SK-N-SH (cell line): ENCODE measurements at regions not wholly inside any gene's neighbourhood (a gene's known extent, or its start where the extent isn't known, plus 50 kb on each side); places are given as distances from the start of the nearest gene placed in this dataset.

Experiments used
- CTCF ChIA-PET: fragments of 300-600, 350-600 bp; formaldehyde crosslinking; extraction: SDS; loops from one replicate; lab custom pipeline; 2021; lab: Yijun Ruan, JAX
- POLR2A ChIA-PET: fragments of 350-600 bp; sonication (Branson Sonifier 250); formaldehyde crosslinking; extraction: SDS; loops from one replicate; lab custom pipeline; 2020; ENCODE audit warnings: antibody characterized with exemption, inconsistent platforms; lab: Yijun Ruan, JAX
- DNase-seq: peaks from one replicate; pipeline ENCODE4 v3.0.0; 2012
- H2AFZ ChIP-seq: fragments of 200-600 bp; sonication (generic); 2 replicates; pipeline ENCODE4 v1.8.1; 2016; ENCODE audit warnings: antibody characterized with exemption, mild to moderate bottlenecking, low read depth
- H3F3A ChIP-seq: fragments of 200-600 bp; sonication (generic); replicated peaks from 2 replicates; pipeline ENCODE3; 2016; ENCODE audit warnings: antibody characterized with exemption, mild to moderate bottlenecking; ENCODE audit not compliant: insufficient read depth
- H3K27ac ChIP-seq, 2 experiments: fragments of 200-500 bp in 1 of 2; fragments of 200-600 bp in 1 of 2; sonication (Bioruptor generic) in 1 of 2; sonication (generic), shearing (Covaris generic) in 1 of 2; 2 replicates each; pipeline versions ENCODE4 v1.5.1 to v1.6.1; 2014 to 2016; ENCODE audit warnings: low read depth in 2 of 2, inconsistent platforms in 1 of 2, low read length in 1 of 2, mild to moderate bottlenecking in 1 of 2, mixed read lengths in 1 of 2
- H3K27me3 ChIP-seq: fragments of 200-600 bp; sonication (generic), shearing (Covaris generic); 2 replicates; pipeline ENCODE4 v1.6.1; 2016; ENCODE audit warnings: mixed run types; ENCODE audit not compliant: insufficient read depth
- H3K36me3 ChIP-seq, 2 experiments: fragments of 200-500 bp in 1 of 2; fragments of 200-600 bp in 1 of 2; sonication (Bioruptor generic) in 1 of 2; sonication (generic) in 1 of 2; replicated peaks in 1 of 2; 2 replicates each; pipeline versions ENCODE3 to v1.5.1; 2014 to 2016; ENCODE audit warnings: low read length in 1 of 2, mild to moderate bottlenecking in 1 of 2; ENCODE audit not compliant: insufficient read depth in 2 of 2, control insufficient read depth in 1 of 2
- H3K4me1 ChIP-seq, 2 experiments: fragments of 200-500 bp in 1 of 2; fragments of 200-600 bp in 1 of 2; sonication (Bioruptor generic) in 1 of 2; sonication (generic), shearing (Covaris generic) in 1 of 2; 2 replicates each; pipeline versions ENCODE4 v1.5.1 to v1.6.1; 2014 to 2016; ENCODE audit warnings: low read depth in 1 of 2, low read length in 1 of 2, mixed run types in 1 of 2; ENCODE audit not compliant: insufficient read depth in 2 of 2, control insufficient read depth in 1 of 2
- H3K4me2 ChIP-seq: fragments of 200-600 bp; sonication (generic), shearing (Covaris generic); 2 replicates; pipeline ENCODE4 v1.6.1; 2017; ENCODE audit warnings: mixed run types
- H3K4me3 ChIP-seq, 2 experiments: fragments of 200-500 bp in 1 of 2; fragments of 200-600 bp in 1 of 2; sonication (Bioruptor generic) in 1 of 2; sonication (generic), shearing (Covaris generic) in 1 of 2; 2 replicates each; pipeline versions ENCODE4 v1.5.1 to v1.8.1; 2014 to 2016; ENCODE audit warnings: low read depth in 2 of 2, inconsistent platforms in 1 of 2, low read length in 1 of 2, mild to moderate bottlenecking in 1 of 2, mixed read lengths in 1 of 2, moderate library complexity in 1 of 2
- H3K79me2 ChIP-seq: fragments of 200-600 bp; sonication (generic); 2 replicates; pipeline ENCODE4 v1.8.1; 2017; ENCODE audit warnings: mild to moderate bottlenecking; ENCODE audit not compliant: insufficient read depth
- H3K9ac ChIP-seq: fragments of 200-600 bp; sonication (generic); 2 replicates; pipeline ENCODE4 v1.6.1; 2017; ENCODE audit warnings: mixed run types
- H3K9me2 ChIP-seq: fragments of 200-600 bp; sonication (generic); 2 replicates; pipeline ENCODE4 v1.6.1; 2017; ENCODE audit warnings: mixed run types
- H3K9me3 ChIP-seq: fragments of 200-600 bp; sonication (generic); 2 replicates; pipeline ENCODE4 v1.6.1; 2017; ENCODE audit warnings: mixed run types, mild to moderate bottlenecking, moderate library complexity
- H4K20me1 ChIP-seq: fragments of 200-600 bp; sonication (generic); 2 replicates; pipeline ENCODE4 v1.6.1; 2017; ENCODE audit warnings: mild to moderate bottlenecking, mixed run types; ENCODE audit not compliant: insufficient read depth
- CHD2 ChIP-seq: fragments of 150-350 bp; IDR thresholded peaks from 2 replicates; pipeline ENCODE4 v1.6.1; 2018; ENCODE audit warnings: low read length; ENCODE audit not compliant: partially characterized antibody
- ELF1 ChIP-seq: IDR thresholded peaks from 2 replicates; pipeline ENCODE4 v1.4.0; 2012
- EP300 ChIP-seq, 2 experiments: IDR thresholded peaks; 2 replicates each; pipeline versions ENCODE4 v1.4.0 to v1.6.1; 2012; ENCODE audit warnings: borderline replicate concordance in 1 of 2, low read depth in 1 of 2, low read length in 1 of 2
- EZH2phosphoT487 ChIP-seq: fragments of 200-600 bp; sonication (generic); IDR thresholded peaks from 2 replicates; pipeline ENCODE4 v1.6.1; 2017; ENCODE audit warnings: low read depth, mixed run types, mild to moderate bottlenecking, antibody characterized with exemption, moderate library complexity, borderline replicate concordance
- FOXJ3 ChIP-seq: sonication (generic); formaldehyde crosslinking; IDR thresholded peaks from 2 replicates; pipeline ENCODE4 v1.5.1; 2020; ENCODE audit warnings: mild to moderate bottlenecking, missing genetic modification reagents
- GATA2 ChIP-seq: sonication (generic); formaldehyde crosslinking; IDR thresholded peaks from 2 replicates; pipeline ENCODE4 v1.5.0; 2020; ENCODE audit warnings: mild to moderate bottlenecking, missing genetic modification reagents
- IRF3 ChIP-seq: fragments of 150-350 bp; IDR thresholded peaks from 2 replicates; pipeline ENCODE4 v1.6.1; 2016; ENCODE audit warnings: mild to moderate bottlenecking, low read depth, low read length
- JUND ChIP-seq: IDR thresholded peaks from 2 replicates; pipeline ENCODE4 v1.4.0; 2012
- MAX ChIP-seq: IDR thresholded peaks from 2 replicates; pipeline ENCODE4 v1.4.0; 2012; ENCODE audit warnings: low read depth
- MEF2A ChIP-seq: IDR thresholded peaks from 2 replicates; pipeline ENCODE4 v1.4.0; 2012; ENCODE audit warnings: low read depth, borderline replicate concordance
- MXI1 ChIP-seq: IDR thresholded peaks from 2 replicates; pipeline ENCODE4 v1.6.1; 2012; ENCODE audit warnings: mild to moderate bottlenecking, low read depth, low read length, improper control_type of control experiment
- NRF1 ChIP-seq: IDR thresholded peaks from 2 replicates; pipeline ENCODE4 v1.6.1; 2012; ENCODE audit warnings: low read depth, mild to moderate bottlenecking, low read length
- POLR2AphosphoS5 ChIP-seq: IDR thresholded peaks from 2 replicates; pipeline ENCODE4 v1.6.1; 2012; ENCODE audit warnings: low read depth, low read length
- RCOR1 ChIP-seq: fragments of 150-350 bp; IDR thresholded peaks from 2 replicates; pipeline ENCODE4 v1.6.1; 2017; ENCODE audit warnings: antibody characterized with exemption, low read length
- REST ChIP-seq: IDR thresholded peaks from 2 replicates; pipeline ENCODE4 v1.6.1; 2012; ENCODE audit warnings: mild to moderate bottlenecking, low read depth, low read length, moderate library complexity
- RFX5 ChIP-seq: IDR thresholded peaks from 2 replicates; pipeline ENCODE4 v1.6.1; 2012; ENCODE audit warnings: mild to moderate bottlenecking, improper control_type of control experiment, low read length
- SIN3A ChIP-seq: IDR thresholded peaks from 2 replicates; pipeline ENCODE4 v1.6.1; 2012; ENCODE audit warnings: low read depth, mild to moderate bottlenecking, low read length, moderate library complexity, borderline replicate concordance
- SMC3 ChIP-seq: IDR thresholded peaks from 2 replicates; pipeline ENCODE4 v1.6.1; 2012; ENCODE audit warnings: low read depth, low read length, improper control_type of control experiment
- TCF12 ChIP-seq: IDR thresholded peaks from 2 replicates; pipeline ENCODE4 v1.4.0; 2012
- USF2 ChIP-seq: fragments of 150-350 bp; IDR thresholded peaks from 2 replicates; pipeline ENCODE4 v1.6.1; 2017; ENCODE audit warnings: antibody characterized with exemption, low read length, low read depth, borderline replicate concordance
- ZBTB33 ChIP-seq: IDR thresholded peaks from 2 replicates; pipeline ENCODE4 v1.4.0; 2012; ENCODE audit warnings: low read depth, borderline replicate concordance
- WGBS: methylation state at CpG from one replicate; pipeline ENCODE4 v1.1.6; 2017; ENCODE audit warnings: low lambda C conversion rate; 5-methylcytosine and 5-hydroxymethylcytosine counted together

- TF ChIP-seq ZBTB33 (no peak), EZH2phosphoT487 (no peak), SMC3 (no peak), MEF2A (no peak), MXI1 (no peak), EP300 (IDR thresholded peaks at IDR 0.05; ENCODE audit: borderline replicate concordance in 1 of 2, low read depth in 1 of 2, low read length in 1 of 2) (no peak), JUND (no peak), USF2 (no peak)
Observed at GRCh38 chr2:150909090-150909489, 352.6 kb downstream of the RBM43 start (continued).

- H3K9me3 ChIP-seq, result no peaks in the 10 kb centered on the region
- no peak overlapping the region for H2AFZ ChIP-seq
- H3K9ac ChIP-seq, result no peak overlapping the region
- CTCF ChIA-PET, result no interaction called here
- H3K4me1 ChIP-seq, result no peaks in the 10 kb centered on the region; a peak in 1 of 4 replicates
- H3F3A ChIP-seq, result no peaks in the 10 kb centered on the region
- DNase-seq, result no peak
- no peaks in the 10 kb centered on the region for H3K9me2 ChIP-seq
- no peak overlapping the region for H3K27ac ChIP-seq
- H3K36me3 ChIP-seq, result no peaks in the 10 kb centered on the region
- H3K4me2 ChIP-seq, result no peak overlapping the region
- POLR2A ChIA-PET, result no interaction called here
- WGBS, result 53% methylated on average over 4 of the region's 4 CpGs
- H3K79me2 ChIP-seq, result no peaks in the 10 kb centered on the region
- no peaks in the 10 kb centered on the region for H3K27me3 ChIP-seq
- no peaks in the 10 kb centered on the region for H4K20me1 ChIP-seq
- H3K4me3 ChIP-seq, result no peak overlapping the region
- TF ChIP-seq SIN3A, result no peak
- TF ChIP-seq ZBTB33, result no peak
- no peak for TF ChIP-seq FOXJ3 (CRISPR knock-in tag)
- TF ChIP-seq NRF1, result no peak
- TF ChIP-seq REST, result no peak
- no peak for TF ChIP-seq SMC3
- no peak for TF ChIP-seq POLR2AphosphoS5
- no peak for TF ChIP-seq ELF1
- no peak for TF ChIP-seq JUND
- no peak for TF ChIP-seq GATA2 (CRISPR knock-in tag)
- TF ChIP-seq TCF12, result no peak
- TF ChIP-seq IRF3, result no peak
- no peak for TF ChIP-seq EP300 (IDR thresholded peaks at IDR 0.05; ENCODE audit: borderline replicate concordance in 1 of 2, low read depth in 1 of 2, low read length in 1 of 2)
- no peak for TF ChIP-seq MEF2A
- TF ChIP-seq RCOR1, result no peak
- no peak for TF ChIP-seq MAX
- TF ChIP-seq CHD2, result no peak
- TF ChIP-seq RFX5, result no peak
Observed at GRCh38 chr2:150907466-150907865, 354.2 kb downstream of the RBM43 start.
